Panc1 (cell line): ENCODE measurements at regions not wholly inside any gene's neighbourhood (a gene's known extent, or its start where the extent isn't known, plus 50 kb on each side); places are given as distances from the start of the nearest gene placed in this dataset.

Experiments used
- CTCF ChIP-seq: fragments of 450-650 bp; IDR thresholded peaks from 2 replicates; pipeline ENCODE4 v1.5.1; 2017; ENCODE audit warnings: mild to moderate bottlenecking
- POLR2AphosphoS5 ChIP-seq: IDR thresholded peaks from 2 replicates; pipeline ENCODE4 v1.6.1; 2012; ENCODE audit warnings: mild to moderate bottlenecking, low read depth, low read length, moderate library complexity
- REST ChIP-seq, 2 experiments: IDR thresholded peaks; 2 replicates each; pipeline ENCODE4 v1.6.1; 2011 to 2012; ENCODE audit warnings: low read depth in 2 of 2, control low read depth in 1 of 2, low read length in 1 of 2, mild to moderate bottlenecking in 1 of 2, moderate library complexity in 1 of 2; ENCODE audit not compliant: insufficient read depth in 1 of 2
- SIN3A ChIP-seq: IDR thresholded peaks from 2 replicates; pipeline ENCODE4 v1.6.1; 2012; ENCODE audit warnings: low read depth, mild to moderate bottlenecking, low read length, moderate library complexity, borderline replicate concordance; ENCODE audit not compliant: insufficient read depth
- TCF7L2 ChIP-seq: IDR thresholded peaks from 2 replicates; pipeline ENCODE4 v1.6.1; 2011; ENCODE audit warnings: mild to moderate bottlenecking, low read depth, low read length, inconsistent platforms

- TF ChIP-seq CTCF (peak; percentile 36; the same call in 1 of the 2 replicates), POLR2AphosphoS5 (no peak), REST (IDR thresholded peaks at IDR 0.05; ENCODE audit: insufficient read depth in 1 of 2, low read depth in 2 of 2, low read length in 1 of 2) (no peak), SIN3A (no peak), TCF7L2 (no peak)
Observed at GRCh38 chr9:34869390-34869789, 88.7 kb upstream of the PHF24 start.
